Endodermal cell (in vitro differentiated cells): ENCODE measurements at regions not wholly inside any gene's neighbourhood (a gene's known extent, or its start where the extent isn't known, plus 50 kb on each side); places are given as distances from the start of the nearest gene placed in this dataset.
"Not testable (repeated sequence)": the region's sequence is repeated elsewhere in the genome, so short reads cannot be mapped to it uniquely, and the experiment has no call there.

ENCODE experiments used
- DNase-seq: peaks from one replicate; pipeline ENCODE4 v3.0.0-alpha.2; 2017
- H3K27ac ChIP-seq: 2 replicates; pipeline ENCODE4 v1.5.1; 2013; ENCODE audit warnings: mild to moderate bottlenecking, low read depth, low read length, moderate library complexity
- H3K27me3 ChIP-seq: 2 replicates; pipeline ENCODE4 v1.6.1; 2013; ENCODE audit warnings: mild to moderate bottlenecking, low read length, moderate library complexity; ENCODE audit not compliant: insufficient read depth, control insufficient read depth, poor library complexity, severe bottlenecking
- H3K36me3 ChIP-seq: 2 replicates; pipeline ENCODE4 v1.7.0; 2013; ENCODE audit warnings: mild to moderate bottlenecking, low read length, moderate library complexity; ENCODE audit not compliant: control insufficient read depth, insufficient read depth
- H3K4me1 ChIP-seq: one replicate; pipeline ENCODE4 v1.7.0; 2013; ENCODE audit warnings: low read length; ENCODE audit not compliant: control insufficient read depth, insufficient read depth
- H3K4me3 ChIP-seq: 2 replicates; pipeline ENCODE4 v1.5.1; 2013; ENCODE audit warnings: mild to moderate bottlenecking, low read length, moderate library complexity
- H3K9ac ChIP-seq: 2 replicates; pipeline ENCODE4 v1.6.1; 2013; ENCODE audit warnings: mild to moderate bottlenecking, low read length, moderate library complexity; ENCODE audit not compliant: poor library complexity, severe bottlenecking; ENCODE audit errors: extremely low read depth
- H3K9me3 ChIP-seq: 2 replicates; pipeline ENCODE4 v1.6.1; 2013; ENCODE audit warnings: mild to moderate bottlenecking, low read length, moderate library complexity; ENCODE audit not compliant: control insufficient read depth
- H3K27ac Mint-ChIP-seq: 2 replicates; pipeline ENCODE4 v1.8.0; 2020; ENCODE audit warnings: mixed read lengths
- H3K27me3 Mint-ChIP-seq: 2 replicates; pipeline ENCODE4 v1.8.0; 2021; ENCODE audit warnings: mild to moderate bottlenecking, mixed read lengths; ENCODE audit not compliant: insufficient read depth
- H3K36me3 Mint-ChIP-seq: 2 replicates; pipeline ENCODE4 v1.8.0; 2020; ENCODE audit warnings: low read depth, mixed read lengths
- H3K4me1 Mint-ChIP-seq: 2 replicates; pipeline ENCODE4 v1.8.0; 2020; ENCODE audit warnings: mixed read lengths
- H3K4me3 Mint-ChIP-seq: 2 replicates; pipeline ENCODE4 v1.8.0; 2020; ENCODE audit warnings: mild to moderate bottlenecking, moderate library complexity, mixed read lengths
- H3K9me3 Mint-ChIP-seq: 2 replicates; pipeline ENCODE4 v1.8.0; 2020; ENCODE audit warnings: mild to moderate bottlenecking, mixed read lengths
- CTCF ChIP-seq: fragments of 200-600 bp; sonication (generic); conservative IDR thresholded peaks from 2 replicates; pipeline ENCODE4 v1.5.0; 2021; ENCODE audit warnings: antibody characterized with exemption, mild to moderate bottlenecking
- WGBS, 2 experiments: methylation state at CpG; one replicate each; pipeline versions ENCODE4 v1.1.5 to v1.1.7; 2013; ENCODE audit warnings: missing lambda C conversion rate in 2 of 2, mixed read lengths in 1 of 2; ENCODE audit not compliant: insufficient coverage in 1 of 2, insufficient read length in 1 of 2; 5-methylcytosine and 5-hydroxymethylcytosine counted together

DNA sequence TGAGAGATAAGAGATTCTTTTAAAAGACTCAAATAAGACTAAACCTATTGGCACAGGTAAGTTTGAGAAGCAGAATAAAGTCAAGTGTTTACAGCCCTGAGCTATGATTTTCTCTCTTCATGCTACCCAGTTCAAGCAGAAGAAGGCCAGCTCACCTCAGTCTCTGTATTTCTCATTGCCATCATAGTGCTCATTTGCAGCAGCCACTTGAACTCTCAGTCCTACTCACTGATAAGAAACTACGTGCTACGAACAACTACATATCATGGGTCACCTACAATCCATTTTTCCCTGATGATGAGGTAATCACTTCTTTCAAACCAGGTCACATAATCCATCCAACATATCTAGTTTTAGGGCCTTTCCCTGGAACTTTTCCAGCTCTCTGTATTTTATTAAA lies 617.5 kb downstream of the JRKL start:
- H3K4me3 ChIP-seq = no peak overlapping the region
- no peaks in the 10 kb centered on the region for H3K9me3 ChIP-seq
- TF ChIP-seq CTCF = no peak
- H3K27me3 Mint-ChIP-seq = no peaks in the 10 kb centered on the region
- 94 to 100% methylated on average over 2 of the region's 2 CpGs for WGBS, 2 experiments
- no peak overlapping the region for H3K27ac Mint-ChIP-seq
- H3K27me3 ChIP-seq = no peaks in the 10 kb centered on the region
- no peak overlapping the region for H3K9ac ChIP-seq
- no peaks in the 10 kb centered on the region for H3K4me1 ChIP-seq
- no peaks in the 10 kb centered on the region for H3K36me3 Mint-ChIP-seq
- no peak for DNase-seq
- H3K4me1 Mint-ChIP-seq = no peaks in the 10 kb centered on the region
- no peaks in the 10 kb centered on the region for H3K36me3 ChIP-seq
- H3K27ac ChIP-seq = no peak overlapping the region
- no peak overlapping the region for H3K4me3 Mint-ChIP-seq
- H3K9me3 Mint-ChIP-seq = peaks cover 5% of the 10 kb centered on the region

- Mint-ChIP-seq H3K36me3 (no peaks in the 10 kb centered on the region), H3K9me3 (peaks cover 7% of the 10 kb centered on the region), H3K27ac (no peak overlapping the region), H3K4me3 (no peak overlapping the region), H3K27me3 (no peaks in the 10 kb centered on the region), H3K4me1 (no peaks in the 10 kb centered on the region)
- Histone ChIP-seq H3K27me3 (no peaks in the 10 kb centered on the region), H3K36me3 (no peaks in the 10 kb centered on the region), H3K9ac (no peak overlapping the region), H3K4me3 (no peak overlapping the region), H3K4me1 (no peaks in the 10 kb centered on the region), H3K9me3 (no peaks in the 10 kb centered on the region), H3K27ac (no peak overlapping the region)
- TF ChIP-seq CTCF = no peak
- no peak for DNase-seq
- 100% methylated on average over 1 of the region's 1 CpG for WGBS, 2 experiments
Observed at GRCh38 chr11:97009613-97010012, 619.8 kb downstream of the JRKL start.

- H3K9ac ChIP-seq, H3K4me1 Mint-ChIP-seq, H3K27me3 ChIP-seq, H3K4me3 Mint-ChIP-seq, H3K4me1 ChIP-seq, H3K9me3 ChIP-seq, H3K36me3 ChIP-seq, H3K27ac ChIP-seq, DNase-seq, H3K4me3 ChIP-seq, H3K36me3 Mint-ChIP-seq, H3K27me3 Mint-ChIP-seq, H3K27ac Mint-ChIP-seq, H3K9me3 Mint-ChIP-seq: not testable (repeated sequence)
- 88% methylated on average over 10 of the region's 10 CpGs for WGBS, 2 experiments
Observed at GRCh38 chr11:97010997-97011396, 621.2 kb downstream of the JRKL start.

DNA sequence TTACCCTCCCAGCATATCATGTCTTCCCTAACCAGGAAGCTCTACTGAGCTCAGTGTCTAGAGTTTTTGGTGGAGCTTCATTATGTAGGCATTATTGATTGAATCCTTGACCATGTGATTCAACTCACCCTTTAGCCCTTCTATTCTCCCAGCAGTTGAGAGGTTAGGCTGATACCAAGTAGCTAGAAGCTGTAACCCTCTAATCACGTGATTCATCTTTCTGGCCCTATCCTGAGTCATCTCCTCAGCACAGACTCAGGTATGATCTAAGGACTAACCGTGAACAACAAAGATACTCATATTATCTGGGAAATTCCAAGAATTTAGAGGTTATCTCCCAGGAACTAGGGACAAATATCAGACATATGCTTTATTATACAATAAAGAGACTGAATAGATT lies 625.5 kb downstream of the JRKL start:
- Histone ChIP-seq H3K36me3 (no peaks in the 10 kb centered on the region), H3K4me1 (no peaks in the 10 kb centered on the region), H3K4me3 (no peak overlapping the region), H3K27me3 (no peaks in the 10 kb centered on the region), H3K9ac (no peak overlapping the region), H3K27ac (no peak overlapping the region), H3K9me3 (peaks cover 10% of the 10 kb centered on the region)
- H3K4me1 Mint-ChIP-seq = no peaks in the 10 kb centered on the region
- no peaks in the 10 kb centered on the region for H3K27me3 Mint-ChIP-seq
- peaks cover 7% of the 10 kb centered on the region for H3K9me3 Mint-ChIP-seq
- 93 to 95% methylated on average over 2 of the region's 2 CpGs for WGBS, 2 experiments
- no peaks in the 10 kb centered on the region for H3K36me3 Mint-ChIP-seq
- no peak overlapping the region for H3K4me3 Mint-ChIP-seq
- TF ChIP-seq CTCF = no peak
- no peak overlapping the region for H3K27ac Mint-ChIP-seq
- DNase-seq = no peak
